ENCODE measurements at regions not wholly inside any gene's neighbourhood (a gene's known extent, or its start where the extent isn't known, plus 50 kb on each side); places are given as distances from the start of the nearest gene placed in this dataset.

DNA sequence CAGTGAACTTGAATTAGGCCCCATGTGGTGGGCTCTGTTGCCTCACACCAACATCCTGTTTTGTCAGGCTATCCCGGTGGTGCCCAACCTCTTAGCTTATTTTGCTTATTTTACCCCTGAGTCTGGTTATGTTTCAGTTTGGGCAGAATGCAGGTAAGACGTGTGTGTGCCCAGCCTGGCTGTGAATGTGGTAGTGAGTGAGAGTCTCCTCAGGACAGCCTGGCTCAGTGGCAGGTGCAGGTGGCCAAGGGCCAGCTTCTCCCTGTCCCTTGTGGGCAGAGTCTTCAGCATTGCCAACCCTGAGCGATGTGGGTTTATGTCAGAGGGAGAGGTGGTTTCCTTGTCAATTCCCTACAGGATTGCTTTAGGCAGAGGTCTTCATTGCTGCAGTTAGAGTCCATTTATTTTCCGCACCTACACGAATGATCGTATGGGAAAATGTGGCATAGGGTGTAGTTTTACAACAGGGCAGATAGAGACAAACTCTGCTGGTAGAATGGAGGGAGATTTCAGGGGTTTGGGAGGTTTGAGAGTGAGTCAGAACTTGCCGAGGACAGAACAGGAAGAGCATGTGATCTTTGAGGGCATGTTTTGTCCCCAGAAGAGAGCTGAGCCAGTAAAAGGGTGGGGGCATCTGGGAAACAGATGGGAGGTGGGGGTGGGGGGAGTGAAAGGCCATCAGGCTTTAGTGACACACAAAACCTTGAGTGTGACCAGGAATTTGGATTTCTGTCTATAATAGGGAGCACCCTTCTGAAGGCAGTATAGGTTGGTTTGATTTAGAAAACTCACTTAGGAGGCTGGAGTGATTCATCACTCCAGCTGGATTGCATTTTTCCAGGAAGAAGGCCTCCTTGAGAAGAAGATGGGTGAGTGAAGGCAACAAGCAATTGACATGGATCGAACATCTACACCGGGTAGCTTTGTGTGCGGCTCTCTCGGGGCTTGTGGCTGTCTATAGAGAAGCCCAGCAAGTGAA lies 156.2 kb upstream of the CELF4 start:
- no peak for TF ChIP-seq GATAD2B (conservative IDR thresholded peaks at IDR 0.05; ENCODE audit: low read depth)
- TF ChIP-seq, protein P1, sequence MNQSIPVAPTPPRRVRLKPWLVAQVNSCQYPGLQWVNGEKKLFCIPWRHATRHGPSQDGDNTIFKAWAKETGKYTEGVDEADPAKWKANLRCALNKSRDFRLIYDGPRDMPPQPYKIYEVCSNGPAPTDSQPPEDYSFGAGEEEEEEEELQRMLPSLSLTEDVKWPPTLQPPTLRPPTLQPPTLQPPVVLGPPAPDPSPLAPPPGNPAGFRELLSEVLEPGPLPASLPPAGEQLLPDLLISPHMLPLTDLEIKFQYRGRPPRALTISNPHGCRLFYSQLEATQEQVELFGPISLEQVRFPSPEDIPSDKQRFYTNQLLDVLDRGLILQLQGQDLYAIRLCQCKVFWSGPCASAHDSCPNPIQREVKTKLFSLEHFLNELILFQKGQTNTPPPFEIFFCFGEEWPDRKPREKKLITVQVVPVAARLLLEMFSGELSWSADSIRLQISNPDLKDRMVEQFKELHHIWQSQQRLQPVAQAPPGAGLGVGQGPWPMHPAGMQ (IDR thresholded peaks at IDR 0.05; ENCODE audit: borderline replicate concordance): no peak
- TF ChIP-seq MYC (IDR thresholded peaks at IDR 0.05; ENCODE audit: insufficient read depth, insufficient read length, insufficient replicate concordance, low read length, severe bottlenecking): no peak
- TF ChIP-seq SIN3A (IDR thresholded peaks at IDR 0.05; ENCODE audit: low read depth, low read length): no peak
- TF ChIP-seq, protein P2, sequence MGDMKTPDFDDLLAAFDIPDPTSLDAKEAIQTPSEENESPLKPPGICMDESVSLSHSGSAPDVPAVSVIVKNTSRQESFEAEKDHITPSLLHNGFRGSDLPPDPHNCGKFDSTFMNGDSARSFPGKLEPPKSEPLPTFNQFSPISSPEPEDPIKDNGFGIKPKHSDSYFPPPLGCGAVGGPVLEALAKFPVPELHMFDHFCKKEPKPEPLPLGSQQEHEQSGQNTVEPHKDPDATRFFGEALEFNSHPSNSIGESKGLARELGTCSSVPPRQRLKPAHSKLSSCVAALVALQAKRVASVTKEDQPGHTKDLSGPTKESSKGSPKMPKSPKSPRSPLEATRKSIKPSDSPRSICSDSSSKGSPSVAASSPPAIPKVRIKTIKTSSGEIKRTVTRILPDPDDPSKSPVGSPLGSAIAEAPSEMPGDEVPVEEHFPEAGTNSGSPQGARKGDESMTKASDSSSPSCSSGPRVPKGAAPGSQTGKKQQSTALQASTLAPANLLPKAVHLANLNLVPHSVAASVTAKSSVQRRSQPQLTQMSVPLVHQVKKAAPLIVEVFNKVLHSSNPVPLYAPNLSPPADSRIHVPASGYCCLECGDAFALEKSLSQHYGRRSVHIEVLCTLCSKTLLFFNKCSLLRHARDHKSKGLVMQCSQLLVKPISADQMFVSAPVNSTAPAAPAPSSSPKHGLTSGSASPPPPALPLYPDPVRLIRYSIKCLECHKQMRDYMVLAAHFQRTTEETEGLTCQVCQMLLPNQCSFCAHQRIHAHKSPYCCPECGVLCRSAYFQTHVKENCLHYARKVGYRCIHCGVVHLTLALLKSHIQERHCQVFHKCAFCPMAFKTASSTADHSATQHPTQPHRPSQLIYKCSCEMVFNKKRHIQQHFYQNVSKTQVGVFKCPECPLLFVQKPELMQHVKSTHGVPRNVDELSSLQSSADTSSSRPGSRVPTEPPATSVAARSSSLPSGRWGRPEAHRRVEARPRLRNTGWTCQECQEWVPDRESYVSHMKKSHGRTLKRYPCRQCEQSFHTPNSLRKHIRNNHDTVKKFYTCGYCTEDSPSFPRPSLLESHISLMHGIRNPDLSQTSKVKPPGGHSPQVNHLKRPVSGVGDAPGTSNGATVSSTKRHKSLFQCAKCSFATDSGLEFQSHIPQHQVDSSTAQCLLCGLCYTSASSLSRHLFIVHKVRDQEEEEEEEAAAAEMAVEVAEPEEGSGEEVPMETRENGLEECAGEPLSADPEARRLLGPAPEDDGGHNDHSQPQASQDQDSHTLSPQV (IDR thresholded peaks at IDR 0.05): no peak
- TF ChIP-seq SIX5 (IDR thresholded peaks at IDR 0.05; ENCODE audit: low read depth, low read length, severe bottlenecking): no peak
- no peak for TF ChIP-seq CHD1 (IDR thresholded peaks at IDR 0.05; ENCODE audit: low read depth, low read length)
- TF ChIP-seq JUNB (IDR thresholded peaks at IDR 0.05): no peak
- no peak for TF ChIP-seq NFXL1 (IDR thresholded peaks at IDR 0.05; ENCODE audit: borderline replicate concordance)
- TF ChIP-seq ZZZ3 (IDR thresholded peaks at IDR 0.05; ENCODE audit: control insufficient read depth, insufficient read length, low read depth): no peak
- TF ChIP-seq NR2C2 (IDR thresholded peaks at IDR 0.05; ENCODE audit: borderline replicate concordance, control insufficient read depth, insufficient read length, low read depth): no peak
- TF ChIP-seq, protein P3, sequence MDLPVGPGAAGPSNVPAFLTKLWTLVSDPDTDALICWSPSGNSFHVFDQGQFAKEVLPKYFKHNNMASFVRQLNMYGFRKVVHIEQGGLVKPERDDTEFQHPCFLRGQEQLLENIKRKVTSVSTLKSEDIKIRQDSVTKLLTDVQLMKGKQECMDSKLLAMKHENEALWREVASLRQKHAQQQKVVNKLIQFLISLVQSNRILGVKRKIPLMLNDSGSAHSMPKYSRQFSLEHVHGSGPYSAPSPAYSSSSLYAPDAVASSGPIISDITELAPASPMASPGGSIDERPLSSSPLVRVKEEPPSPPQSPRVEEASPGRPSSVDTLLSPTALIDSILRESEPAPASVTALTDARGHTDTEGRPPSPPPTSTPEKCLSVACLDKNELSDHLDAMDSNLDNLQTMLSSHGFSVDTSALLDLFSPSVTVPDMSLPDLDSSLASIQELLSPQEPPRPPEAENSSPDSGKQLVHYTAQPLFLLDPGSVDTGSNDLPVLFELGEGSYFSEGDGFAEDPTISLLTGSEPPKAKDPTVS (IDR thresholded peaks at IDR 0.05; ENCODE audit: low read depth, low read length): no peak
- ATAC-seq: no peak

More for the DNA sequence above, 156.2 kb upstream of the CELF4 start:
- SMC1A ChIA-PET (ENCODE audit: uncharacterized antibody, unreplicated experiment): no interaction called here
- RAD21 ChIA-PET (ENCODE audit: unreplicated experiment): no interaction called here
- 44% methylated on average over 11 of the region's 11 CpGs for WGBS (ENCODE audit: insufficient coverage, insufficient replicate concordance, low lambda C conversion rate, missing lambda C conversion rate)
- Histone ChIP-seq H3K9ac (ENCODE audit: control insufficient read depth, insufficient read depth, low read length) (no peak overlapping the region), H3K4me2 (ENCODE audit: control insufficient read depth, insufficient read depth) (no peak overlapping the region), H3K4me3 (no peak overlapping the region), H4K20me1 (ENCODE audit: control insufficient read depth, insufficient read depth) (no peaks in the 10 kb centered on the region), H3K79me2 (ENCODE audit: control insufficient read depth, insufficient read depth, low read length) (no peaks in the 10 kb centered on the region), H3K36me3 (ENCODE audit: control insufficient read depth in 2 of 2, insufficient read depth in 2 of 2, low read length in 1 of 2) (no peaks in the 10 kb centered on the region), H3K9me3 (replicated peaks; ENCODE audit: control insufficient read depth, insufficient read depth, low read length) (no peaks in the 10 kb centered on the region), H2AFZ (ENCODE audit: control insufficient read depth, low read depth, low read length) (no peak overlapping the region), H3K4me1 (ENCODE audit: control insufficient read depth, insufficient read depth, low read length) (no peaks in the 10 kb centered on the region), H3K27me3 (replicated peaks in 1 of 2; ENCODE audit: control insufficient read depth in 2 of 2, insufficient read depth in 2 of 2, low read length in 1 of 2) (no peaks in the 10 kb centered on the region), H3K27ac (ENCODE audit: control insufficient read depth, insufficient read depth) (no peak overlapping the region)
- POLR2A ChIA-PET: no interaction called here
- FAIRE-seq (no peak), DNase-seq (ENCODE audit: low read depth, low spot score) (no peak)
- CTCF ChIA-PET: no interaction called here
- no TSS peak for BruUV-seq (replicated peaks)
- in situ Hi-C loops (cut with MboI): no loop called here
- intact Hi-C loops (cut with micrococcal nuclease; ENCODE audit: unreplicated experiment): no loop called here

All from GM12878 (cell line).